ENCODE measurements at regions not wholly inside any gene's neighbourhood (a gene's known extent, or its start where the extent isn't known, plus 50 kb on each side); places are given as distances from the start of the nearest gene placed in this dataset.

DNA sequence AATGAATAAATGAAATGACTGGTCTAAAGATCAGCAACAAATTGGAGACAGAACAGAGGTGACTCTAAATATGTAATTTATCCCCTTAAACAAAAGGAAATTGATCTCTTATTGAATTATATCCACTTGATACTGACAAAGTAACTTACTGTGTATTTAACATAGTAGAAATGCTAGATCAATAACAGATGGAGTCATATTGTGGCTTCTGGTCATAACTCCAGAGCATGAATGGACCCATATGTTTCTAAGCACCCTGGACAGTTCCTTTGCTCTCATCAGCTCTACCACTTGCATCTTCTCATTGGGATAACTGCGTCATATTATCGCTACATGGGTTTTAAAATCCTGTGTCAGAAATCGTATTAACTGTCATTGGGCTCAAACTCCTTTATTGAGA is 222.3 kb downstream of the ETS1 start:
- no peak for DNase-seq (ENCODE audit: low read depth)

DNA sequence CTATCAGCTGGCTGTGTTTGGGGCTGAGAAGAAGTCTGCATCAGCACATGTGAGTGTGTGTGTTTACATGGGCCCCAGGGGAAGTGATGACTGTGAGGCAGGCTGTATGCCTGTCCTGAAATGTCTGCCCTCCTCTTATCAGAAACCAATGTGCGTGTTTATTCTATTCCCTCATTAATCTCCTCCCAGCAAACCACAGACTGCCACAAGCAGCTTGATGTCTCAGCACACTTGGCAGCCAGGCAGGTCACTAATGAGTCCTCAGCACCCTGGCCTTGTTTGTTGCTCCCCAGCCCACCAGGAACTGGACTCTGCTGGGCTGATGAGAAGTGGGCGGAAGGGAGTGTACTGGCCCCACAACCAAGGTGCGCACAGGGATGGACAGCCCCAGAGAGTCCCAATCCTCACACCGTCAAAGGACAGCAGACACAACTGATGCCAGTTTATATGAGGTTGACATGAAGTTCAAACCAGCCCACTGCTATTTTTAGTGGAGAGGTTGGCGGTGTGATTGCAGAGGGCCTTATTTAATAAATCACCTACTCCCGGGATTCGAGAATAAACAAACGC is 225.8 kb downstream of the ETS1 start:
- no peak for DNase-seq (ENCODE audit: low read depth)

DNA sequence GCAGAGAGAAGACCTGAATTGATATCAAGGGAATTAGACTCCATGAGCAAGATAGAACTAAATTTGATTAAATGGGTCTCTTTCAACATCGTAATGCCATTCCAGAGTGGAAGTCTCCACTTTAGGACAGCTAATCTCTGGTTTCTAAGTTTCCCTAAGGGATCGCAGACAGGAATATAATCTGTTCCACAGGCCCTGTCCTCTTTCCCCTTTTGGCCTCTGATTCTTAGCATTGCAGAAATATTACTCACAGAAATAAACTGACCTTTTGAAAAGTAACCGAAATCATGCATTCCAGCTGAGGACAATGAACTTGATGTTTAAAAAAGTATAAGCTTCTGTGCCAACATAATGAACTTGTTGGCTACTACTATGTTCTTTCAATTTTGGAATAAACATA is 227.8 kb downstream of the ETS1 start:
- DNase-seq (ENCODE audit: low read depth), result no peak

DNA sequence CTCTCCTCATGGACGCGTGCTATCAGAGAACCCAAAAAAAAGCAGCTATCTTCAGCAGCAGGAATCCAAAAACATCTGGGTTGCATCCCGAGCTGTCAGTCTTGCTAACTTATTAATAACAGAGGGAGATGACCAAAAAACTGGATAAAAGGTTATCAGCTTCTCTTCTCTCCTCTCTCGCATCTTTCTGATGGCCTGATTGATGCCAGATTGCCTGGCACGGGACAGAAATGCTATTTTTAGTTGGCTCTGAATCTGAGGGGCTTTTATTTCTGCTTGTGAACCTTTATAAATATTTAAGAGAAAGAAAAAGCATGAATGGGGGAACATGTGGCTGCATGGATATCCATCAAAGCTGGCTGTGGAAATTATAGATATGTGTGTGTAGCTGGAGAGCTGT is 230.3 kb downstream of the ETS1 start:
- no peak for DNase-seq (ENCODE audit: low read depth)

GRCh38 chr11:128355558-128355957 is 231.8 kb downstream of the ETS1 start:
- no peak for DNase-seq (ENCODE audit: low read depth)

GRCh38 chr11:128354476-128354875 is 232.9 kb downstream of the ETS1 start:
- no peak for DNase-seq (ENCODE audit: low read depth)

GRCh38 chr11:128351168-128351567 is 236.2 kb downstream of the ETS1 start:
- DNase-seq (ENCODE audit: low read depth), result no peak

DNA sequence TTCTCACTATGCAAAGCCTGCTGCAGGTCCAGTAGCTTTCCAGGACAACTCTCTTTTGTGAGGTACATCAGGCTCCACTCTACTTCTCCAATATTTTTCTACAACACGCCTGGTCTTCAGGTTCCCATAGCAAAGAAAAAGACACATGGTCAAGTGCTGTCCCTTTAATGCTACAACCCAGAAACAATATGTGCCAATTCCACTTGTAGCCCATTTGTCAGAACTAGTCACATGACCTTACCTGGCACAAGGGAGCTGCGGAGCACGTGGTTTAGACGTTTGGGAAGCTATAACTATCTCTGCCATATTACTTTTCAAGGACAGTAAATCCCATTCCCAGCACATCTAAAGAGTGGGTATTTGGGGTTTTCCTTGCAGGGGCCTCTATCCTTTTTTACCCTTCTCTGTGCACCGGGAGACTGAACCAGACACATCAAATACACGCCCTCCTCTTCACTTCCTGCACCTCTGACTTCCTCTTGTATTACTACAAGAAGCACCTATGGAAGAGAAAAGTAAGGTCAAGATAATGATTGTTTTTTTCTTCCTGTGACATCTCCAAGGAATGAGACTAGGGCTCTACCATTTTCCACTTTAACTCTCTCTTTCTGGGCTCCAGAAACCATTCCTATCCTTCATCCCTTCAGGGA is 237.6 kb downstream of the ETS1 start:
- DNase-seq (ENCODE audit: low read depth), result no peak

DNA sequence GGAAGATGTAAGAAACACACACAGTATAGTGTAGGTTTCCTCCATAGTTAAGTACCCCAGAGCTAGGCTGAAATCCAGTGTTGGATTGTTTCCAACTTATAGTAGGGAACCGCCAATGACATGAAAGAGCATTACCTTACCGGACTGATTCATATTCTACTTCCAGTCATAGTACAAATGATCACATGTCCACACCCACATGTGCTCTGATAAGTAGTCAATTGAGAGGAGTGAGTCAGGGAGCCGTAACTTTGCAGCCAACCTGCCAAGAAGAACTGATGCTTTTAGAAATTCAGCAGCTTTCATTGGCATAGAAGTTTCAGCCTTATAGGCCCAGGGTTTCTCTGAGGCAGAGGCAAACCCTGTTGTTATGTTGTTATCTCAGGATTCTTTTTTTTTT is 240.6 kb downstream of the ETS1 start:
- peak; percentile 25 for DNase-seq (ENCODE audit: low read depth)

- DNase-seq (ENCODE audit: low read depth), result no peak
These were observed 242.0 kb downstream of the ETS1 start for GRCh38 chr11:128345316-128345715.

DNA sequence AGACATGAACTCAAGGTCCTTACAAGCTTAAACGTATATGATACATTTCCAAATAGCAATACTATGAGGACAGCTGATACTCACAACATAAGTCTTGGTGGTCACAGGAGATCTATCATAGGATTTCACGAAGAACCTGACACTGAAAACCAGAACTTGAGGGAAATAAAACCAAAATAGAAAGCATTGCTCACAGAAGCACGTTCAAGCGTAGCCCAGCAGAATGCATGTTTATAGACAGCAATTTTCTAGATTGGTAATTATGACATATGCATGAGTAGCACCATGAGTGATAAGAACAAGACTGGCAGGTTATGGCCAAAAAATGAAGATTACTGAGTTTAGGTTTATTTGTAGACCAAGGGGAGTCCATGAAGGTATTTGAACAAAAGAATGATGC is 243.5 kb downstream of the ETS1 start:
- no peak for DNase-seq (ENCODE audit: low read depth)

DNA sequence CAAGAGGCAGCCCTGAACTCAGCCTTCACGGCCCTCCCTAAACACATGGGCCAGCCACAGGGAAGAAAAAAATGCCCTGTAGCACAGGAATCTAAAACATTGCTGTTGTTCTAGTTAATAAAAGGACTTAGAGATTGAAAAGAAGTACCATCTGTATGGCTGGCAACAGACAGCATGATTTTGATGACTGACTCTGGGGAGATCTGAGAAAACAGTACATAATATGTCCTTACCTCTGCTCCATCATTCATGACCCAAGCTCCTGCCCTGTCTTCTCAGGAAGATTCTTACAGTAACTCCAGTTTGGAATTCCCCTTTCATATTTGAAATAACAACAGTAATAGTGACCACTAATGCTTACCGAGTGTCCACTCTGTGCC is 244.2 kb downstream of the ETS1 start:
- DNase-seq (ENCODE audit: low read depth), result no peak

- peak; percentile 48 for DNase-seq (ENCODE audit: low read depth)
These were observed 244.7 kb downstream of the ETS1 start for GRCh38 chr11:128342511-128343134.

DNA sequence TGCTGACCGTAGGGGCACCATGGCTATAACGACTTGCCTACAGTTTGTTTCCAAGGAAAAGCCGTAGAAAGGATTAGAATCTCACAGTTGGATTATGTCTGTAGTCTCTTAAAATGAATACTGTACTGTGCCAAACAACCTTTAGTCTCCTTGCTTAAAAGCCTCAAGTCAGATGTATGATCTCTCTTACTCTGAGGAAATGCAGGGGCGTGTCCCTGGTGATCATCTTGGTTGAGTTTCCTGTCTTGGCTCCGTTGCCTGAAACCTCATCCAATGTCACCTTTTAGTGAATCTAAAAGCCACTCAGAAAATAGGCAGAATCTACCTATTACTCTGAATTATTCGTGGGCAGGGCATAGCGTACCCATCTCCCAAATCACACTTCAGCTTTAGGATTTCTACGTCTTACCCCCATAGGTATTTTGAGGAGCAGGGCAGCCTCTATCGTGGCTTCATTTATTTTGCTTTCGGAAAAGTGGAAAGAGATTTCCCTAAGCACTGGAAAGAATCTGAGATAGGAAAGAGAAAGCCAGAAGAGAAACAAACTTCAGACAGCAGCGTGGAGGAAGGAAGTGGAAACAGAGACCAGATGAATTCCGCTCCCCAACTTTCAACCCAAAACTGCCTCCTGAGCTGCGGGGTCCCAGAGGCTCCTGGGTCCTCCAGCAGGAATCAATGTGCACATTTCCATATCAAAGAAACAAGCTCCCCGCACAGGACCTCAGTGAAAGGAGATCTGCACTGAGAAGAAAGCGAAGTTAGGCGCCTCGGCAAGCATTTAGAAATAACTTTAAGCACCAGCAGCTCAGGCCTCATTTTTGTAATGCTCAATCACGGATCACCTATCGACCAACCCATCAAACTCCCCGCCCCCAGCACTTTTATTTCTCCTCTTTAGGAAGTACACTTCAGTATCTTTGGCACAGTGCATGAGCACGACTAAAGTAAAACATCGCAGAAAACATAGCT is 245.8 kb downstream of the ETS1 start:
- DNase-seq (ENCODE audit: low read depth), result no peak

- DNase-seq (ENCODE audit: low read depth), result no peak
These were observed 247.6 kb downstream of the ETS1 start for GRCh38 chr11:128339792-128340191.

- DNase-seq (ENCODE audit: low read depth), result no peak
These were observed 248.5 kb downstream of the ETS1 start for GRCh38 chr11:128338811-128339210.

- no peak for DNase-seq (ENCODE audit: low read depth)
These were observed 251.2 kb downstream of the ETS1 start for GRCh38 chr11:128336203-128336602.

GRCh38 chr11:128335729-128336128 is 251.6 kb downstream of the ETS1 start:
- no peak for DNase-seq (ENCODE audit: low read depth)

- DNase-seq (ENCODE audit: low read depth), result no peak
These were observed 252.9 kb downstream of the ETS1 start for GRCh38 chr11:128334311-128335044.

DNA sequence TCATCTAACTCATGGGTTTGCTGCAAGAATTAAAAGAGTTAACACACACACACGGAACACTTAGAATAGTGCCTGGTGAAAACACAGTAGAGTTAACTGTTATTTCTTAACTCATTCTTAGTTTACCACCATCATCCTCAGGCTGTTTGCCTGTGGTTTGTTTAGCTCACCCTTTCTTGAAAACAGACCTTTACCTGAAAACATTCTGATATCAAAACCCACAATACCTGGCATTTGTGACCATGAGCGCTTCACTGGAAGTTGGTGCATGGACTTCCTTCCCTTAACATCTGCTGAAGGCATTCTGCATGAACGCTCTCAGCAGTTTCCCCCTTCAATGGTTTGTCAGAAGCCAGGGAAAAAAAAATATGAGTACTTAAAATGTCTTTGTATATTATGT is 256.0 kb downstream of the ETS1 start:
- no peak for DNase-seq (ENCODE audit: low read depth)

- DNase-seq (ENCODE audit: low read depth), result no peak
These were observed 257.2 kb downstream of the ETS1 start for GRCh38 chr11:128330203-128330602.

DNA sequence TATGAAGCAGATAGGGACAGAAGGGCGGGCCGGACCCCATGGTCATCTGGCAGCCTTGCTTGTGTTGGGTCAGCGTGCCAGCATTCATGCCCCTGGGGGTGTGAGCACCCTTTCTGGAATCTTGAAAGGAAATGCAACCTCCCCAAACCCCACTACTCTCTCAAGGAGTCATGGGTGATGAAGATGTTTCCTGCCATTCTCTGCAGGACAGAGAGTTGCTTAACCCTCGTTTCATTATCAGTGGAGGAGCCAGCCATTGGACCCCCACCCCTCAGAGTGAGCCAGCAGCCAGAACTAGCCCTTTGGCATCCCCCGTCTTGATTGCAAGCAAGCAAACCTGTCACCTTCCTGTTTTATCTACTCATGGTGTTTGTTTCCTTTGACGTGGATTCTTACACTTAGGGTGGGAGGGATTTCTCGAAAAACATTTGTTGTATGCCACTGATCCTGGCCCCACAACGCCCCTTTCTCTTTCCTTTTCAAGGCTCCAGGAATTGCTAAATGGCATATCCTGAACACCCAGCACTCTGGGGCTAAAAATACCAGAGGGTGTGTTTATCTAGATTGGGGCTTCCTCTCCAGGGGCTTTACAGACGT is 258.3 kb downstream of the ETS1 start:
- DNase-seq (ENCODE audit: low read depth), result no peak
